HG03442 (cell line): ENCODE measurements at regions not wholly inside any gene's neighbourhood (a gene's known extent, or its start where the extent isn't known, plus 50 kb on each side); places are given as distances from the start of the nearest gene placed in this dataset.

ENCODE experiments used
- ATAC-seq: cut with Tn5 transposase; IDR thresholded peaks from one replicate; pipeline ENCODE4 v1.9.1; 2021; ENCODE audit warnings: mild to moderate bottlenecking, moderate library complexity; ENCODE audit not compliant: unreplicated experiment

GRCh38 chr10:105990529-105990928 lies 1174.0 kb downstream of the SORCS1 start:
- no peak for ATAC-seq

GRCh38 chr10:105989995-105990394 lies 1174.5 kb downstream of the SORCS1 start:
- ATAC-seq: no peak

GRCh38 chr10:105988848-105989247 lies 1175.7 kb downstream of the SORCS1 start:
- no peak for ATAC-seq

- ATAC-seq: no peak
Measured at GRCh38 chr10:105986912-105987635, 1177.4 kb downstream of the SORCS1 start.

- ATAC-seq: no peak
Measured at GRCh38 chr10:105986486-105986885, 1178.0 kb downstream of the SORCS1 start.

- ATAC-seq: no peak
Measured at GRCh38 chr10:105982735-105983134, 1181.8 kb downstream of the SORCS1 start.

- ATAC-seq: no peak
Measured at GRCh38 chr10:105981679-105982078, 1182.8 kb downstream of the SORCS1 start.

- no peak for ATAC-seq
Measured at GRCh38 chr10:105974803-105975456, 1189.6 kb downstream of the SORCS1 start.

- no peak for ATAC-seq
Measured at GRCh38 chr10:105973902-105974301, 1190.6 kb downstream of the SORCS1 start.

- no peak for ATAC-seq
Measured at GRCh38 chr10:105973360-105973759, 1191.1 kb downstream of the SORCS1 start.

- ATAC-seq: no peak
Measured at GRCh38 chr10:105971460-105971859, 1193.0 kb downstream of the SORCS1 start.

- no peak for ATAC-seq
Measured at GRCh38 chr10:105969884-105970377, 1194.6 kb downstream of the SORCS1 start.

- no peak for ATAC-seq
Measured at GRCh38 chr10:105968666-105969065, 1195.8 kb downstream of the SORCS1 start.

GRCh38 chr10:105967256-105967655 lies 1197.2 kb downstream of the SORCS1 start:
- no peak for ATAC-seq

GRCh38 chr10:105965141-105965540 lies 1199.4 kb downstream of the SORCS1 start:
- ATAC-seq: no peak

- ATAC-seq: no peak
Measured at GRCh38 chr10:105964009-105964408, 1200.5 kb downstream of the SORCS1 start.

- no peak for ATAC-seq
Measured at GRCh38 chr10:105963334-105963884, 1201.1 kb downstream of the SORCS1 start.

GRCh38 chr10:105956550-105956949 lies 1208.0 kb downstream of the SORCS1 start:
- no peak for ATAC-seq

- no peak for ATAC-seq
Measured at GRCh38 chr10:105953861-105954260, 1210.6 kb downstream of the SORCS1 start.

- ATAC-seq: no peak
Measured at GRCh38 chr10:105953056-105953455, 1211.5 kb downstream of the SORCS1 start.

GRCh38 chr10:105952153-105952552 lies 1212.4 kb downstream of the SORCS1 start:
- ATAC-seq: peak; percentile 97

- ATAC-seq: peak; percentile 51
Measured at GRCh38 chr10:105950410-105950809, 1214.1 kb downstream of the SORCS1 start.
